Omental fat pad (tissue), 3 donors: ENCODE measurements at regions not wholly inside any gene's neighbourhood (a gene's known extent, or its start where the extent isn't known, plus 50 kb on each side); places are given as distances from the start of the nearest gene placed in this dataset.

Source experiments
- ATAC-seq: fragments of 150-250 bp; one replicate; pipeline ENCODE4 v1.9.1; 2016; ENCODE audit warnings: mild to moderate bottlenecking, moderate library complexity; ENCODE audit not compliant: low FRiP score
- DNase-seq: peaks from one replicate; pipeline ENCODE4 v3.0.0-alpha.2; 2019; ENCODE audit warnings: low spot score
- TF ChIP-seq, protein P1 (sequence below), 3 donors: fragments of 450-650 bp; IDR thresholded peaks; one replicate each; pipeline ENCODE4 v1.5.1; 2016 to 2017; ENCODE audit warnings: antibody characterized with exemption in 3 of 3, mild to moderate bottlenecking in 3 of 3, moderate library complexity in 2 of 3

DNA sequence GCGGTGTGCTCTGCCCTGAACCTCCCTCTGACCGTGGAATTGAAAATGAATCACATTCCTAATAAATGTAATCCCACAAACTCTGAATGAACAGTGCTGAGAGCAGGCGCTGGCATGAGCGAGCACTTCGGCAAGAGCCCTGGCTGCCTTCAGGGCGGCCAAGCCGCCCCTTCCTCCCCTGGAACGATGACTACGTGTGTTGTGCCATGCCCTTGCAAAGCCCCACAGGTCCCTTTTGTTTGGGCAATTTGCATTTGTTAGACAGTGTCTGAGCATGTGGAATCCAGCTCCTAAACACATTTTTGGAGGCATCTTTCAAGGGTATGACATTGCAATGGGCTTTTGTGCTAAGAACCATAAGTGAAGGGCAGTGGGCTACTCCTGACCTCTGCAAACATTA is 95.6 kb upstream of the MKI67 start:
- DNase-seq (no peak), ATAC-seq (no peak)
- TF ChIP-seq, protein P1, sequence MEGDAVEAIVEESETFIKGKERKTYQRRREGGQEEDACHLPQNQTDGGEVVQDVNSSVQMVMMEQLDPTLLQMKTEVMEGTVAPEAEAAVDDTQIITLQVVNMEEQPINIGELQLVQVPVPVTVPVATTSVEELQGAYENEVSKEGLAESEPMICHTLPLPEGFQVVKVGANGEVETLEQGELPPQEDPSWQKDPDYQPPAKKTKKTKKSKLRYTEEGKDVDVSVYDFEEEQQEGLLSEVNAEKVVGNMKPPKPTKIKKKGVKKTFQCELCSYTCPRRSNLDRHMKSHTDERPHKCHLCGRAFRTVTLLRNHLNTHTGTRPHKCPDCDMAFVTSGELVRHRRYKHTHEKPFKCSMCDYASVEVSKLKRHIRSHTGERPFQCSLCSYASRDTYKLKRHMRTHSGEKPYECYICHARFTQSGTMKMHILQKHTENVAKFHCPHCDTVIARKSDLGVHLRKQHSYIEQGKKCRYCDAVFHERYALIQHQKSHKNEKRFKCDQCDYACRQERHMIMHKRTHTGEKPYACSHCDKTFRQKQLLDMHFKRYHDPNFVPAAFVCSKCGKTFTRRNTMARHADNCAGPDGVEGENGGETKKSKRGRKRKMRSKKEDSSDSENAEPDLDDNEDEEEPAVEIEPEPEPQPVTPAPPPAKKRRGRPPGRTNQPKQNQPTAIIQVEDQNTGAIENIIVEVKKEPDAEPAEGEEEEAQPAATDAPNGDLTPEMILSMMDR (IDR thresholded peaks at IDR 0.05), result no peak

DNA sequence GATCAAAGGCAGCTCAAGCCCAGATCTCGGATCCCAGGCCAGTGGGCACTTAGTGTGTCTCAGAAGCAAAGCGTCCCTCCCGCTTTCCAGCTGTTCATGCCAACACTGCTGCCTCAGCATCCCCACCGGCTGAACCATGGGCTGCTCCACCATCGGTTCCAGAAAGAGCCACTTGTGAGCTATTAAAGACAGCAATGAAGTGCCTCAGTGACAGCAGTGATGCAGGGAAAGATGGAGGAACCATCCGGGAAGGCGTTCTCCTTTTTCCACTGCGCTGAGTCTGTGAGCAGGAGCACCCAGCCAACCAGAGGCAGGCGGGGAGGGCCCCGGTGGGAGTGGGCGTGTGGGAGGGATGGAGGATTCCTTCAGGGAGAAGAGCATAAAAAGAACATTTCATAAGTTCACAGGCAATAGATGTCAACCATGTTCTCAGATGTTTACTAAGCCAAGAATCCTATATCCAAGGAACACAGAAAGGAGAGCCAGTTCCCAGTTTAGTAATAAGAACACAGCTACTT is 96.2 kb upstream of the MKI67 start:
- DNase-seq (no peak), ATAC-seq (no peak)
- TF ChIP-seq, protein P1 (IDR thresholded peaks at IDR 0.05), result no peak

DNA sequence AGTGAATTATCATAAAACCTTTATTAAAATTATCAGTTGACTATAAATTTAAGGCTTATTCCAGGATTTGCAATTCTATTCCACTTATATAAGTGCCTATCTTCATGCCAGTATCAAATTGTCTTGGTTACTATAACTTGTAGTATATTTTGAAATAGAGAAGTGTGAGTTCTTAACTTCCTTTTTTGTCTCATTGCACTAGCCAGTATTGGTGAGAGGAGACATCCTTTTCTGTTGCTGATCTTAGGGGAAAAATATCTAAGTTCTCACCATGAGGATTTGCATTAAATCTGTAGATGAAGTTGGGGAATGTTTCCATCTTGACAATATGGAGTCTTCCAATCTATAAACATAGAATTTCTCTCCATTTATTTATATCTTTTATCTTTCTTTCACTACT is 104.2 kb upstream of the MKI67 start:
- ATAC-seq, result no peak
- TF ChIP-seq, protein P1 (IDR thresholded peaks at IDR 0.05), result no peak

DNA sequence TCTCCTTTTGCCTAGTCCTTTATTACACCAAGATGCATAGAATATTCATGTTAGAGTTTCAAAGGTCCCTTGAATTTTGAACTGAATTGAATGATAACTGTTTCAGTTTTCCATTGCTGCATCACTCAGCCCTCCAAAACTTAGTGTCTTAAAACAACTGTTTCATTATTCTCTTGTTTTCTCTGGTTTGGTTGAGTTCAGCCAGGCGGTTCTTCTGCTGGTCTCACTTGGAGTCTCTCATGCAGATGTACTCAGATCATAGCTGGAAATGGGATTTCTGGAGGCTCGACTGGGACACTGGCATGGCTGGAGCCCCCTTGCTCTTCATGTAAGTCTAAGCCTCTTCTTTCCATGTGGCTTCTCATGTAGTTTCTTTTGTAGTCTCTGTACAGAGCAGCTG is 107.2 kb upstream of the MKI67 start:
- TF ChIP-seq, protein P1 (IDR thresholded peaks at IDR 0.05), result no peak
- ATAC-seq, result no peak
- no peak for DNase-seq

More for the DNA sequence above, 104.2 kb upstream of the MKI67 start:
- DNase-seq, result no peak

DNA sequence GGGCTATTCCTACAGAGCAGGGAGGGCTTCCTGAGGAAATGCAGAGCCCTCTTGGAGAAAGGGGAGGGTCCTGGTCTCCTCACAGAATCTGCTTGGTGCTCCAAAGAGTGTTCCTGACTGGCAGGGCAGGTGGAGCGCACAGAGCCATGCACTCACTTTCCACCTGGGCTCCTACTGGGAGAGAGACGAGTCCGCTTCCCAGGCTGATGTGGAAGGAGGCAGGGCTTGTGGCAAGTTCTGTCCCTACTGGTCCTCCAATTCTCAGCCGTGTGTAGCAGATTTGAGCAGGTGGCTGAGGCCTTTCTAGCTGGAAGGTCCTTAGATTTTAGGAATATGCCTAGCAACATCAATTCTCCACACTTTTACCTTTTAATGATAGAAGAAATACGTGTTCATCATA is 111.5 kb upstream of the MKI67 start:
- TF ChIP-seq, protein P1 (IDR thresholded peaks at IDR 0.05), result no peak
- ATAC-seq, result no peak
- DNase-seq, result no peak

DNA sequence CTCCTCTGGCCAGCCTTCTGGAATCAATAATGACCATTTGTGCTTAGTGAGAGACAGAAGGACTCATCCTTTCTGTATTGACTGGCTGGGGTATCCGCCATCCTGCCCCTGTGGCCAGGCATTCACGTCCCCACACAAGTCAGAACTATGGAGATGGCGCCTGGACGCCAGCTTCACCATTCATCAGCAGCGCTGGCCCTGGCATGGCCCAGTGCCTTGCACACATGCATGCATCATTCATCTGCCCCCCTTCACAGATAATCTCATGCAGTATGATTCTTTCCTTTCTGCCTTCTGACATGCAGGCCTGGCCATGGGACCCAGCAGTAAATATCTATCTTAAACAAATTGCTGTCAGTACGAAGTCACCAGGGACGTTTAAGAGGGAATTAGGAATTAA is 114.8 kb upstream of the MKI67 start:
- DNase-seq (no peak), ATAC-seq (no peak)
- TF ChIP-seq, protein P1 (IDR thresholded peaks at IDR 0.05), result no peak

DNA sequence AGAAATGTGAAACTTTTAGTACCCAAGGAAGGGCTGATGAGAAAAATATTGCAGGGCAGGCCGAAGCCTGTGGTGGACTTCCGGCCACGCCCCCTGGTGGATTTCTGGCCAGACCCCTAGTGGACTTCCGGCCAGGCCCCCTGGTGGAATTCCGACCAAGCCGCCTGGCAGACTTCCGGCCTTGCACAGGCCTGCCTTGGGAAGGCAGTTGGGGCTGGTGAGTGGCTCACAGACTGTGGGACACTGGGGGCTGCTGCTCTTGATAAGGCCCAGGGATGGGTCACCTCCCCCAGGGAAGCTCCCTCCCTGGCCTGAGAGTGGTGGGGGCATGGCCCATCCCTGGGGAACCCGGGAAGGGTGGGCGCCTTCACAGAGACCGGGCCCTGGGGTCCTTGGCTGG is 116.4 kb upstream of the MKI67 start:
- DNase-seq, result no peak
- ATAC-seq, result no peak
- TF ChIP-seq, protein P1 (IDR thresholded peaks at IDR 0.05), result no peak
